ENCODE measurements at regions not wholly inside any gene's neighbourhood (a gene's known extent, or its start where the extent isn't known, plus 50 kb on each side); places are given as distances from the start of the nearest gene placed in this dataset.

DNA sequence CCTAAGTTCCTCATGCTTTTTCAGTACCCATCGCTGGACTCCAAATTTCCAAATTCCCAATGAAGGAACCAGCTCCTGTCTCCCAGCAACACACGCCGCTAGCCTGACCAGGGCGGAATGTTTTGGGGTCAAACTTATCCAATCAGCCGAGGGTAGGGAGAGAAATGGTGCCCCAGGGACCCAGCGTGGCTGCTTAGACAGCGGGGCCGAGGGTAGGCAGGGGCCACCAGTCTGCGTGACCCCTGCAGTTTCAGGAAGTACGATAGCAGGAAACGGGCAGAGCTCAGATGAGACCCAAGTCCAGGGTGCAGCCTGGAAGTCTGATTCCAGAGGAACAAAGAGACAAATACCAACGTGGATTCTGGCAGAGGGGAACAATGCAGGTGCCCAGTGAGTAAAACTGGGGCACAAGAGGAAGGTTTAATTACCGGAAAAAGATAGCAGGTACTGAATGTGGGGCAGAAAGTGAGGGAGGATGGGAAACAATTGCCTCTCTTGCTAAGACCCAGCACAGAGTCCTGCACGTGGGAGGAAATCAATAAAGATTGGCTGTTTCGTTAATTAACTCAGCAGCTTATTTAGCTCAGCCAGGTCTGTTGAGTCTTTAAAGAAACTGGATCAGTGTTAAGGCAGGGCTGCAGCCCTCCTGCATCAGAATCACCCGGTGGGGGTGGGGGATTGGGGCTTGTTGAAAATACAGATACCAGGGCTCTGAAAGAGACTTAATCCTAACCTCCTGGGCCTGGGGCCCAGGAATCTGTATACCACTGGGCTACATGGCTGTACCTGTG lies 50.4 kb upstream of the NFE2L3 start:
- peak in 2 of 3 donors; percentile 22 to 51 for DNase-seq
- H3K27me3 ChIP-seq (ENCODE audit: control insufficient read depth, insufficient read depth) = no peaks in the 10 kb centered on the region
- no peaks in the 10 kb centered on the region for H3K4me1 ChIP-seq (ENCODE audit: control insufficient read depth, insufficient read depth, low read length)
- no peaks in the 10 kb centered on the region for H3K9me3 ChIP-seq (ENCODE audit: control insufficient read depth, low read length)
- H3K27ac ChIP-seq (ENCODE audit: low read length) = peak overlapping the region; percentile 25
- no peak overlapping the region for H3K4me3 ChIP-seq (ENCODE audit: low read length)
- peak; percentile 22 to 83 for ATAC-seq
- intact Hi-C loops (cut with DNase I) = no loop called here
- WGBS = 37% methylated on average over 16 of the region's 16 CpGs

GRCh38 chr7:26102176-26102575 lies 49.8 kb upstream of the NFE2L3 start:
- no peak for DNase-seq
- H3K4me1 ChIP-seq (ENCODE audit: control insufficient read depth, insufficient read depth, low read length) = no peaks in the 10 kb centered on the region
- no peak overlapping the region for H3K4me3 ChIP-seq (ENCODE audit: low read length)
- no peak overlapping the region for H3K27ac ChIP-seq (ENCODE audit: low read length)
- no peak for ATAC-seq
- no peaks in the 10 kb centered on the region for H3K9me3 ChIP-seq (ENCODE audit: control insufficient read depth, low read length)
- 88% methylated on average over 4 of the region's 4 CpGs for WGBS
- no peaks in the 10 kb centered on the region for H3K27me3 ChIP-seq (ENCODE audit: control insufficient read depth, insufficient read depth)
- intact Hi-C loops (cut with DNase I) = no loop called here

Small RNA genes in the stretch of these regions (microRNA-seq; reads per million reads assigned to microRNA genes)
- gene MIR148A = 550 to 628 reads per million in 2 donors

Measured in right cardiac atrium (tissue), 5 donors.